Loucy (cell line): ENCODE measurements at regions not wholly inside any gene's neighbourhood (a gene's known extent, or its start where the extent isn't known, plus 50 kb on each side); places are given as distances from the start of the nearest gene placed in this dataset.

ENCODE experiments used
- CTCF ChIP-seq: fragments of 200-600 bp; sonication (generic); conservative IDR thresholded peaks from 2 replicates; pipeline ENCODE4 v1.5.1; 2014; ENCODE audit warnings: mild to moderate bottlenecking, antibody characterized with exemption, low read length
- EZH2phosphoT487 ChIP-seq: fragments of 200-600 bp; IDR thresholded peaks from 2 replicates; pipeline ENCODE4 v1.6.1; 2018; ENCODE audit warnings: antibody characterized with exemption, mild to moderate bottlenecking, moderate library complexity, borderline replicate concordance

- TF ChIP-seq CTCF, result no peak
- TF ChIP-seq EZH2phosphoT487, result no peak
Observed at GRCh38 chr7:52712938-52713337, 322.5 kb upstream of the POM121L12 start.
